DMS 273 (cell line): ENCODE measurements at regions not wholly inside any gene's neighbourhood (a gene's known extent, or its start where the extent isn't known, plus 50 kb on each side); places are given as distances from the start of the nearest gene placed in this dataset.

ENCODE experiments used
- DNase-seq: peaks from one replicate; lab custom pipeline; 2025; ENCODE audit not compliant: unreplicated experiment; lab: John Stamatoyannopoulos, UW

DNA sequence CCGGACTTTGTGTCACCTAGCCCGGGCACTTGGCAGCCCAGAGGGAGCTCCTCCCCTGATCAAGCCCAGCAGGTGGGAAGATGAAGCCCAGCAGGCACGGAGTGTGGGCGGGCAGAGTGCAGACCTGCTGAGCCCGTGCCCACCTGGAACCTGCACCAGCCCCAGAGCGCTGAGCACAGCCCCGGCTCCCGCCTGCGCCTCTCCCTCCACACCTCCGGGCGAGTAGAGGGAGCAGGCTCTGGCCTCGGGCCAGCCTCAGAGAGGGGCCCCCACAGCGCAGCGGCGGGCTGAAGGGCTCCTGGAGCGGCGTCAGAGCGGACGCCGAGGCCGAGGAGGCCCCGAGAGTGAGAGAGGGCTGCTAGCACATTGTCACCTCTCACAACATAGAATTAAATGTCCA is 257.7 kb downstream of the VGLL3 start:
- DNase-seq, result no peak

DNA sequence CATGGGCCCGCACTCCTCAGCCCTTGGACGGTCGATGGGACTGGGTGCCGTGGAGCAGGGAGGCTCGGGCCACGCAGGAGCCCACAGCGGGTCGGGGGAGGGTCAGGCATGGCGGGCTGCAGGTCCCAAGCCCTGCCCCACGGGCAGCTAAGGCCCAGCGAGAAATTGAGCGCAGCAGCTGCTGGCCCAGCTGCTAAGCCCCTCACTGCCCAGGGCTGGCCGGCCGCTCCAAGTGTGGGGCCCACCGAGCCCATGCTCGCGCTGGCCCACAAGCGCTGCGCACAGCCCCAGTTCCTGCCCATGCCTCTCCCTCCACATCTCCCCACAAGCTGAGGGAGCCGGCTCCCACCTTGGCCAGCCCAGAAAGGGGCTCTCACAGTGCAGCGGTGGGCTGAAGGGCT is 259.4 kb downstream of the VGLL3 start:
- no peak for DNase-seq

DNA sequence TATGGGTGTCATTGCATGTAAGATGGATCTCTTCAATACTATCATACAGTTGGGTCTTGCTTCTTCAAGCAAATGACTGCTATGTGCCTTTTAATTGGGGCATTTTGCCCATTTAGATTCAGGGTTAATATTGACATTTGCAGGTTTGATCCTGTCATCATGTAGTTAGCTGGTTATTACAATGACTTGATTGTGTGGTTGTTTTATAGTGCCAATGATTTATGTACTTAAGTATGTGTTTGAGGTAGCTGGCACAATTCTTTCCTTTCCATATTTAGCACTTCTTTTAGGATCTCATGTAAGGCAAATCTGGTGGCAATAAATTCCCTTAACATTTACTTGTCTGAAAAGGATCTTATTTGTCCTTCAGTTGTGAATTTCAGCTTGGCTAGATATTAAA is 267.5 kb downstream of the VGLL3 start:
- no peak for DNase-seq

- no peak for DNase-seq
These were observed 279.3 kb downstream of the VGLL3 start for GRCh38 chr3:86711634-86712033.

- DNase-seq, result no peak
These were observed 282.1 kb downstream of the VGLL3 start for GRCh38 chr3:86708893-86709292.

GRCh38 chr3:86702381-86702958 is 288.5 kb downstream of the VGLL3 start:
- peak; percentile 2 for DNase-seq

DNA sequence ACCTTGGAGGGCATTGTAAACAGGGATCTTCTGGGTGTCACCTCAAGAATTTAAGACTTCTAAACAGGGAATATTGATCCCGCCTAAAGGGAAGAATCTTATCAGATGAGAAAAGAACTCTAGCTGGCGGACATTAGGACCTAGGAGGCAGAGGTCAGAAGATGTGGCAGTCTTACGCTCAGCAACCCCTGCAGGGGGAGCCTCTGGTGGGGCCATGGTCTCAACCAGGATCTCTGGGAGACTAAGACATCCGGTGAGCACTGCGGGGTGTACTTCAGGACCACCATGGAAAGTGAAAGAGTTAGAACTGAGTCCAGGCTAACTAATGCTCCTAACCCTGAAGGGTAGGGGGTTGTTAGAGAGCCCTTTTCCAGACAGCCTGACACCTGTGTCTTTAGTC is 295.2 kb downstream of the VGLL3 start:
- no peak for DNase-seq

- DNase-seq, result no peak
These were observed 317.0 kb downstream of the VGLL3 start for GRCh38 chr3:86673991-86674390.

GRCh38 chr3:86661817-86662216 is 329.1 kb downstream of the VGLL3 start:
- no peak for DNase-seq

DNA sequence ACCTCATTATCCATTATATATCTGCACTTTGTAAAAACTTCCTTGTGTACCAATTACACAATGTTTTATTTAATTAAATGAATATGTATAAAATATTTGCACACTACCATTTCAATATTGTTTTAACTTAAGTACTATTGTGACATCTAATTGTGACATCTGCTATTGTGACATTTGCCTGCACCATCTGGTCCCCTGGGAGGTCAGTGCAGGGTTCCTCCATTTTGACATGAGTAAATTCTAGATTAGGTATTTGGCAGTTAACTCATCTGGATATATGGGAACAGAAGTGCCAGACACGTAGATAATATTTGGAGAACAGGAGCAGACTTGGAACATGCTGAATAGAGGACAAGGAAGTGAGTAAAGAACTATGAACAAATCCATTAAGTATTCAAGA is 332.1 kb downstream of the VGLL3 start:
- DNase-seq, result no peak

DNA sequence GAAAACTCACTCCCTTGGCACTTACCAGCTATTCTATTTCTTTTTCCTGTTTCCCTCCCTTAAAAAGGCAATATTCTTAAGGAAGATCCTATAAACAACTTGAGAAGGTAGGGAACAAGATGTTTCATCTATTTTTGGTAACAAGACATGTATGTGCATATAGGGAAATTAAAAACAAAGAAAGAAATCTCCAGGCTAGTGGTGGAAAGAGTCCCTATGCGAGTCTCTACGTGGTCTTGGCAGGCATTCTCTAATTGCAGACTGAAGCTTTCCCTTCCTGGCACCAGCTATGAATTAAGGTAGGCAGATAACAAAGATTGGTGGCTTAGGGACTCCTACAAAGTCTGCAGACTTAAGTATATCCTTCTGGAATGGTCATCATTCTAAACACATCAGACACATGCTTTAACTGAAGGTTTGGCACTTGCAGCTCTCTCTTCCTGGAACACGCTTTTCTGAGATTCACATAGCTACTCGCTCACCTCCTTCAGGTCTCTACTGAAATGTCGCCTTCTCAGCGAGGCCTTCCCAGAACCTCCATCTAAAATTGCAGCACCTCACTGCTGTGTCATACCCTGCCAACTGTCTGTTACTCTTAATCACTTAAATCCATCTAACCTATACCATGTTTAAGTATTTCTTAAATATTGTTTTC is 336.0 kb downstream of the VGLL3 start:
- no peak for DNase-seq

DNA sequence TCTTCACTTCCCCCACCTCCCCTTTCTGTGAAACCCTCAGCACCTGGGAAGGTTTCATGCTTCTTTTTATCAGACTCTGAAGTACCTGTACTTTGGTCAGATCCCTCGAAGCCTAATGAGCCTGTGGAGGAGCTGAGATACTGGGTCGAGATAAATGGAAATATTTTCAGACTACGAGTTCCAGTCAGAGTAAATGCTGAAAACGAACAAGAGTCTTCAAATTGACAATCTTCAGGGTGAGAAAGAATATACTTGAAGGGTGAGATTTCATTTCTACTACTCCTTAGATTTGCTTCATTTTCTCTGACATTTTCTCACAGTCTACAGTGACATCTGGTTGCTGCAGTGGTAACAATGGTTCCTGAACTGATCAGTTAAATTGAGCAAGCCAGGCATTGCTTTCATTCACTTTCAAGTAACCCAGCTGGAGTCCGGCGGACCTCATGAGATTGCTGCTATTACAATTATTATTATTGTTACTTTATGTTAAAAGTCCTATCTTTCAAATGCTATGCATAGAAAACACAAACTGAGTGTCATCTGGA is 337.2 kb downstream of the VGLL3 start:
- DNase-seq, result no peak

- DNase-seq, result no peak
These were observed 342.9 kb downstream of the VGLL3 start for GRCh38 chr3:86648087-86648486.

- DNase-seq, result no peak
These were observed 345.2 kb downstream of the VGLL3 start for GRCh38 chr3:86645756-86646155.

- no peak for DNase-seq
These were observed 356.6 kb downstream of the VGLL3 start for GRCh38 chr3:86634361-86634760.

- no peak for DNase-seq
These were observed 361.4 kb downstream of the VGLL3 start for GRCh38 chr3:86629511-86629910.

DNA sequence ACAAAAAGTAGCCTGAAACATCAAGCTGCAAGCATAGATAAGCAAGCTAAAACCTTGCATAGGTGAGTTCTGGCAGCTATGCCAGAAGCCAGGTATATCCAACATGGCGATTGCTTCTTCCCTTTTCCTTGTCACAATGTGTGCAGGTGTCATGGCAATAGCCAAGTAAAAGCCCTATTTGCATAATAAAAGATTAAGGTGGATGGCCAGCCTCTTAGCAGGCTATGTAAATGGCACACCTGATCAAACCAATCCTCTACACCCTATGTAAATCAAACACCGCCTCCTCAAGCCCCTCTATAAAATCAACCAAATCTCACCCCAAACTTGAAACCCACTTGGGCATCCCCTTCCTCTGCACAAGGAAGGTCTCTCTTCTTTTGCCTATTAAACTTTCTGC is 366.8 kb downstream of the VGLL3 start:
- DNase-seq, result no peak

GRCh38 chr3:86618706-86619105 is 372.2 kb downstream of the VGLL3 start:
- DNase-seq, result no peak

GRCh38 chr3:86605166-86605565 is 385.8 kb downstream of the VGLL3 start:
- DNase-seq, result no peak

DNA sequence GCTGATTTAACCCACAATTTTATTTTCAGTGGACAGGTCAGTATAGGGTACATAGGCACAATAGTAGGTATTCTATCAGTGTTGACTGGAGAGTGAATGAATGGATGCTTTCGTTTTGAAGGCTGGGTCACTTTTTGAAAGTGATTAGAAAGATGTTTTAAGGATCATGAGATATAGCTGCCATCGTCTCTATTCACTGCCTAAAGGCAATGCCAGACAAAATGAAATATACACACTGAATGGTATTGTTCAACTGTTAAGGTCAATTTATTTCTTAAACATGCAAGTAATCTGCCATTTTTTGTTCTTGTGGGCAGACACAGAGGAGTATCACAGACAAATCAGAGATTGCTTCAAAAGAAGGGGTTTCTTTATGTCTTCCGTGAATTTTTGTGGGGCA is 395.3 kb downstream of the VGLL3 start:
- DNase-seq, result no peak

DNA sequence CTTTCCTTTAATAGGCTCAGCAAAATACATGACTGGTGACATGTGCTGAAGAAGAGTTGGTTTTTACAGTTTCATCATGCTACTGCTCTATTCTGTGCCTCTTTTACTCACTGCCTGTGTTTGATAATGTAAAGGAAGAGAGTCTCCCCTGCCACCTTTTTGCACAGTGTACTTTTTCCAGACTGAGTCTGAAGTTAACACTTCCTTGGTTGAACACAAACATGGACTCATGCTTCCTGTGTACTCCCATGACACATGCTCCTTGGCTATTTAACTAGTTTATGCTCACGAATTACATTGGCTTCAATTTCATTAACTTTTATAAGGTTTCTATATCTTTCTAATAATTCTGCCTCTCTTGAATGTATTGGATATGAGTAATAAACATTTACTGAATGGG is 396.1 kb downstream of the VGLL3 start:
- no peak for DNase-seq

- no peak for DNase-seq
These were observed 412.9 kb downstream of the VGLL3 start for GRCh38 chr3:86578071-86578470.

DNA sequence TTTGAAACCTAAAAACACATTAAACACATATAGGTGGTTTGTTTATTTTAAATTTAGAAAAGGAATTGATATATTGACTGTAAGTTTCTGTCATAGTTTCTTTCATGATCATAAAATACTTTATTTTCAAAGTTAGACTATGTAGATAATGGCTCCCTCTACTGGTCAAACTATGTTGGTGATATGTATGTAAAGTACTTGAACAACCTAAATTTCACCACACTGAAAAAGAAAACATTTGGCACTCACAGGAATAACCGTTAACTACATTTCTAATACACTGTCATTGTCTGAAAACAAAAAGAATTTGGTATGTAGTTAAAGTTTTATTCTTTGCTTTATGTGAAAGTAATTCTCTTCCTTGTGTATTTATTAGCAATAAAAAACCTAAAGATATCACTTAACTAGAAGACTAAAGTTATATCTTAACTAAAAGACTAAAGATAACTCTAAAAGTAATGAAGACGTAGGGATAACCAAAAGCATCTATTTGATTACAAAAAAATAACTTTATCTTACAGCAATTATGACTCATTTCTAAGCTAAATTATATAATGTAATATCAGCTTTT is 427.5 kb downstream of the VGLL3 start:
- peak; percentile 66 for DNase-seq
